Astrocyte of the cerebellum (primary cell): ENCODE measurements at regions not wholly inside any gene's neighbourhood (a gene's known extent, or its start where the extent isn't known, plus 50 kb on each side); places are given as distances from the start of the nearest gene placed in this dataset.

Experiments
- DNase-seq: peaks from one replicate; pipeline ENCODE4 v3.0.0-alpha.2; 2011; ENCODE audit warnings: low read depth
- H3K4me3 ChIP-seq: 2 replicates; pipeline ENCODE4 v1.5.1; 2011; ENCODE audit warnings: mild to moderate bottlenecking, low read depth, low read length, moderate library complexity
- in situ Hi-C: cut with HindIII; loops from 2 replicates; pipeline ENCODE4 v1.10.0; 2017; ENCODE audit warnings: low sequenced_read_pairs
- TF ChIP-seq, protein P1 (sequence below): IDR thresholded peaks from 2 replicates; pipeline ENCODE4 v1.5.1; 2012; ENCODE audit warnings: low read length, low read depth, moderate library complexity, mild to moderate bottlenecking; ENCODE audit errors: missing control alignments

DNA sequence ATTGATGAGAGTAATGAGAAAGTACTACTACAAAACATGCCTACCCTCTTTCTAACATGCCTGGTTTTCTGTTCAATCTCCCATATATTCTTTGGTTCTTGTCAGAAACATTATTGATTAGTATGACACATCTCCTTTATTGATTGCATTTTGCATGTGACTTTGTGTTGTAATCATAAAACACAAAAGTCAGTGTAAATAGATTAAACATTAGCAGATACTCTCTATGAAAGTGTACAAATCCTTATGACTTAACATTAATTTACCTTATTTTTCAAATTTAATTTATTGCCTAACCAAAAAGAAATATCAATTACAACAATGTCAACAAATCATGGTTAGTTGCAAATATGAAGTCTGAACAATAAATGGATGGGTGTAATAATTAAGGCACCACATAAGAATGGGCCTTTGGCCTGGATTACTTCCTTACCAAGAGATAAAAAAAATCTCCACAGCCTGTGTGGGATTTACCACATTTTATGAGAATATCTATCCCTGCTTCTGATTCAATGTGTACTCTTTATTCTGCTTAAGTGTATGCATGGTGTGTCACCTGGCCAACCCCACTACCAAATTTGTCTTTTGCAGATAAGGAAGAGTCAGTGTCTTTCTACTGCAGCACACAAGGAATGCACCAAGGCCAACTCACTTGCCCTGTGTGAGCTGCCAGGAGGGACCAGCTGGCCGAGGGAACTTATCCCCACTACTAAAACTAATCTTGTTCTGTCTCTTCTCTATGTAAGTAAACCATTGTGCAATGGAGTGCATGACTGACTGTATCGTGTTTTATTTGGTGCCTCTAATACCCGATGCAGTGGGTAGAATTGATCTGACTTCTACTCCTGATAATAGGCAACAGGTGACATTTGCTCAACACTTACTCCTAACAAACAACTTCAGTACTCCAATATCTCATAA, 1001.9 kb upstream of the CDH10 start:
- in situ Hi-C loops, result no loop called here
- no peak for DNase-seq
- H3K4me3 ChIP-seq, result no peak overlapping the region
- TF ChIP-seq, protein P1, sequence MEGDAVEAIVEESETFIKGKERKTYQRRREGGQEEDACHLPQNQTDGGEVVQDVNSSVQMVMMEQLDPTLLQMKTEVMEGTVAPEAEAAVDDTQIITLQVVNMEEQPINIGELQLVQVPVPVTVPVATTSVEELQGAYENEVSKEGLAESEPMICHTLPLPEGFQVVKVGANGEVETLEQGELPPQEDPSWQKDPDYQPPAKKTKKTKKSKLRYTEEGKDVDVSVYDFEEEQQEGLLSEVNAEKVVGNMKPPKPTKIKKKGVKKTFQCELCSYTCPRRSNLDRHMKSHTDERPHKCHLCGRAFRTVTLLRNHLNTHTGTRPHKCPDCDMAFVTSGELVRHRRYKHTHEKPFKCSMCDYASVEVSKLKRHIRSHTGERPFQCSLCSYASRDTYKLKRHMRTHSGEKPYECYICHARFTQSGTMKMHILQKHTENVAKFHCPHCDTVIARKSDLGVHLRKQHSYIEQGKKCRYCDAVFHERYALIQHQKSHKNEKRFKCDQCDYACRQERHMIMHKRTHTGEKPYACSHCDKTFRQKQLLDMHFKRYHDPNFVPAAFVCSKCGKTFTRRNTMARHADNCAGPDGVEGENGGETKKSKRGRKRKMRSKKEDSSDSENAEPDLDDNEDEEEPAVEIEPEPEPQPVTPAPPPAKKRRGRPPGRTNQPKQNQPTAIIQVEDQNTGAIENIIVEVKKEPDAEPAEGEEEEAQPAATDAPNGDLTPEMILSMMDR, result no peak

DNA sequence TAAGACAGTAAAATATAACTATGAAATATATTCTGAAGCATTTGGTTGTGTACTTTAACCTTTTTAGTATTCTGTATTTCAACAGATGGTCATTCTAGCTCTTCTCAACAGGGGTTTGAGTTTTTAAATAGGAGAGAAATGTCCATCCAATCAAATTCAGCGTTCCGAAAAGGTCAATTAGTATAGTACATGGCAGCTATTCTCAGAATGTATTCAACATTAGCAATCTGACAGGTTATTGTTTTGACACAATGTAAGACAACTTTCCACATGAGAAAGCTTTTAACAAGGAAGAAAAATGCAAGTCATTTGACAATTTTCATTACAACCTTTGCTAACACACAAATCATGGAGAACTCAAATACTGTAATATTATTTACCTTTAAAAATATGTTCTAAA, 996.3 kb upstream of the CDH10 start:
- DNase-seq, result no peak
- H3K4me3 ChIP-seq, result no peak overlapping the region
- in situ Hi-C loops, result no loop called here
- TF ChIP-seq, protein P1, result no peak

- in situ Hi-C loops, result no loop called here
- TF ChIP-seq, protein P1, result no peak
Observed at GRCh38 chr5:25619273-25619672, 974.5 kb upstream of the CDH10 start.

DNA sequence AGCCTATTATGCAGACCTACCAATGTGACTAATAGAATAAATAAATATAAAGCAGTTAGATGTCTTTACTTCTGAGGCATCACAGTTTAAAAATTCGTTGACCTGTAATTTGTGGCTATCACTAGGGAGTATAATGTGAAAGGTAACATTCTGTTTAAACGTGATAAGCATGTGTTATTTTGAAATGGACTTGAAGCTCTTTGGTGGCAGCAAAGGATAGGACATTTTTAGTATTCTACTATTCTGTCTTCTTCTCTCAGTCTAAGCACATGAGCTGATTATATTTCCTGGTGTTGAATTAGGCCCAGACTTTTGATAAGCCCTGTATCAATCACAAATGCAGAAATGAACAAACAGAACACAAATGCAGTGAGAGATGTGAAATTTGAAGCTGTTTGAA, 974.0 kb upstream of the CDH10 start:
- DNase-seq, result no peak
- in situ Hi-C loops, result no loop called here
- TF ChIP-seq, protein P1, result no peak
- H3K4me3 ChIP-seq, result no peak overlapping the region

More at GRCh38 chr5:25619273-25619672, 974.5 kb upstream of the CDH10 start:
- no peak for DNase-seq
- H3K4me3 ChIP-seq, result no peak overlapping the region

- H3K4me3 ChIP-seq, result no peak overlapping the region
- TF ChIP-seq, protein P1, result no peak
- in situ Hi-C loops, result no loop called here
Observed at GRCh38 chr5:25614466-25614865, 969.7 kb upstream of the CDH10 start.

GRCh38 chr5:25604681-25605080, 959.9 kb upstream of the CDH10 start:
- DNase-seq, result no peak
- no peak overlapping the region for H3K4me3 ChIP-seq
- in situ Hi-C loops, result no loop called here
- TF ChIP-seq, protein P1, result no peak

More at GRCh38 chr5:25614466-25614865, 969.7 kb upstream of the CDH10 start:
- DNase-seq, result no peak
